ENCODE measurements at regions not wholly inside any gene's neighbourhood (a gene's known extent, or its start where the extent isn't known, plus 50 kb on each side); places are given as distances from the start of the nearest gene placed in this dataset.

DNA sequence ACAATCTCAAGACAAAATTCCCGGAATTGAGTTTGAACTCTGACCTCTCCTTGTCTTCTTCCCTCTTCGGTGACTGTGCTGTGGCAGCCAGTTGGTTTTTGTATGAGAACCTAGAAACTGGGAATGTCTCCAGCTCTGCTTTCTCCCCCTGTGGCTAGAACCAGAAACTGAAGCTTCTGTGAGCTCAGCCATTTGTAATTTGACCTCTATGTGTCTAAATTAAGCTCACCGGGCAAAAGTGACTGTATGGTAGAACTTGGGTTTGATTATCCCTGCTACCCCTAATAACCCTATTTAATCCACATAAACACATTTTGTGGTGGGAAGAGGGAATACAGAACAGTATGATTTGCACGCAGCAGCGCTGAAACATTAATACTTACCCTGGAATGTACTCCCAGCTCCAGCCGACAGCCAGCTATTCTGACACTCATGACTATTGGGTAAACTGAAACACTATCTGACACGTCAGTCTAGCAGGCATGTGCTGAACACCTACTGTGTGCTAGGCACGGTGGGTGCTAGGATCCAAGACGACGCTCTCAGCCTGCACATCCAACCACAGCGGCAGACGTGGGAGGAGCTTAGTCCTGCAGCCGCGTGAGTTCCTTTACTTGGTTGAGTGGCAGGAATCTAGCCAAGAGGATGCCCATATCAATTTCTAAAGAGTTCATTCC is 324.8 kb downstream of the SFMBT2 start:
- H3K27ac Mint-ChIP-seq: no peak overlapping the region
- no peak overlapping the region for H3K4me3 Mint-ChIP-seq
- H3K9me3 Mint-ChIP-seq: no peaks in the 10 kb centered on the region
- DNase-seq: no peak
- POLR2A ChIA-PET: interaction anchor here (1.0 kb wide), 2 partner anchors 18 to 205 kb away, joined by 3 read pairs; no protein-coding TSS in a partner anchor
- H3K27me3 Mint-ChIP-seq: peaks cover 0 to 7% (median 0%) of the 10 kb centered on the region in 5 donors
- no peaks in the 10 kb centered on the region for H3K36me3 Mint-ChIP-seq
- ATAC-seq: no peak
- peaks cover 0 to 2% (median 0%) of the 10 kb centered on the region in 4 donors for H3K4me1 Mint-ChIP-seq

DNA sequence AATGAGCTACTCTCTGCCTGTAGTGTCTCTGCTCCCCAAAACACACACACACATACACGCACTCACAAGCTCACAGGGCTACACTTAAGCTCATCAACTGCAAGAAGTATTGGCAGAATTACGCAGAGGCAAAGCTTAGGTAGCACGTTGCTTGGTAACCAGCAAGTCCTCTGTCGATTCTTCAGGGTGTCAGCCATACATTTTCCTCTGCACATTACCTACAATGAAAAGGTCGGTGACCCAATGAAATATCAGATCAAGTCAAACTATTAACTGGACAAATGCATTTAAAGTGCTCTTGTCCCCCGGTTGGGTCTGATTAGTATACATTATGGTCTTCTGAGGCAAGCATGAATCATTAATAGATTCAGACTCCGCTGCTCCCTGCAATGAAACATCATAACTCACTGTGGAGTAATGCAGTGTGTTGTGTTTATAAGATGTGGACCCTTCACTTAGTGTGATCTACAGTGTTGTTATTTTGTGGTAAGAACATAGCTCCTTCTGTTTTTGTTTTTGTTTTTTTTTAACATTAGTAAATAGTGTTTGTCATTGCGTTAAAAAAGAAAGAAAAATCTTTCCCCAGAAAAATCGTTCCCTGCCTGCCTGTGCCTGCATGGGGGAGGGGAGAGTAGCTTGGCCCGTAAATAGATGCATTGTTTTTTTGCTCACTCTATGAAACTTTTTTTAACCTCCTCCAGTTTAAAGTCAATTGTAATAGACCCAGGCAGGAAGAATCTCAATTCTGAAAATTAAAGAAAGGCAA is 325.5 kb downstream of the SFMBT2 start:
- POLR2A ChIA-PET: no interaction called here
- no peaks in the 10 kb centered on the region for H3K9me3 Mint-ChIP-seq
- H3K27me3 Mint-ChIP-seq: peaks cover 0 to 10% (median 0%) of the 10 kb centered on the region in 5 donors

DNA sequence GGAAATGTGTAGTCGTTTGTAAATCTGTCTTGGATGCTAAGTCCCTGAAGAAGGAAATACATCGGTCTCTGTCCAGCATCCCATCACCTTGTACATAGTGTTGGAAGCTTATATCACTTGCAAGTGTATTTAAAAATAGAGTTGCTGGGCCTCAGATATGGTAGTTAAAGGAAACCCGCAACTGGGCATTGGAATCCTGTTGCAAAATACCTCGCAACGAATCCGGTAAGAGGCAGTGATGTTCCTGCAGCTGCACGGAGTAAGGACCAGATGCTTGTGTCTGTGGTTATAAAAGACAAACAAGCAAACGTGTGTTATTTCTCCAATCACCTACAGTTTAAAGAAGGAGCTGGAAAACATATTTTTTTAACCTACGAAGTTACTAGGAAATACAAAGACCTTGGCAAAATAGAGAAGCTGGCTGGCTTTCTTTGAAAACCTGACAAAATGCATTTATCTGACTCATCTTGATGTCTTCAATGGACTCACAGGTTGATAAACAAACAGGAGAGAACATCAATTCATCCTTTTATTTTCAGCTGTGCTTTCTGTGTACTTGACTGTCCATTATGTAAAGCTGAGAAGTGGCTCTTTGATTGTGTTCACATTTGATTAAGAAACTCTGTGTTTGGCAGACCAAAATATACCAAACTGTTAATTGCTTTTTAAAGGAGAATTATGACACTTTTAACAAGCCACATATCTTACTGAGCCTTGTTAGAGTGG is 326.4 kb downstream of the SFMBT2 start:
- no peaks in the 10 kb centered on the region for H3K9me3 Mint-ChIP-seq
- DNase-seq (no peak), ATAC-seq (no peak)
- POLR2A ChIA-PET: no interaction called here
- H3K27ac Mint-ChIP-seq: no peak overlapping the region
- H3K4me1 Mint-ChIP-seq: no peaks in the 10 kb centered on the region
- H3K27me3 Mint-ChIP-seq: peaks cover 0 to 11% (median 2%) of the 10 kb centered on the region in 5 donors
- no peak overlapping the region for H3K4me3 Mint-ChIP-seq
- H3K36me3 Mint-ChIP-seq: no peaks in the 10 kb centered on the region

More for the DNA sequence above, 325.5 kb downstream of the SFMBT2 start:
- no peak for ATAC-seq
- Mint-ChIP-seq H3K4me3 (no peak overlapping the region), H3K27ac (no peak overlapping the region), H3K4me1 (peaks cover 0 to 2% (median 0%) of the 10 kb centered on the region in 4 donors), H3K36me3 (no peaks in the 10 kb centered on the region)
- DNase-seq: no peak

DNA sequence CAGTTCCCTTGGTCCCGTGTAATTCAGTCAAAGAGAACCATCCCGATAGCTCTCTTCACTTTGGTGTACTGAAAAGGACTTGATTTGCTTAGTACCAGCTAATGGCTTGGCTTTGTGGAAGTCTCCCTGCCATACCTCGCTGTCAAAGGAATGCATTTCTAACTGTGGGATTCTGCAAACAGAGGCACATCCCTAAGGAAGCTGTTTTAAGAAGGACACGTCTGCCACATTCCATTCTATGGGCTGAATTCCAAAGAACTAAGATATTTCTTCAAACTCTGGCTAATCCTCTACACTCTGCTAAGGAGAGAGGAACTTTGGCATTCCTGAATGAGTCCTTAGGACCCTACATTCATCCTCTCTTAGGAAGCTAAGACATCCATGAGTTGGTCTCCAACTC is 327.9 kb downstream of the SFMBT2 start:
- H3K4me3 Mint-ChIP-seq: no peak overlapping the region
- no peak overlapping the region for H3K27ac Mint-ChIP-seq
- no peak for ATAC-seq
- peaks cover 0 to 13% (median 2%) of the 10 kb centered on the region in 5 donors for H3K27me3 Mint-ChIP-seq
- no peak for DNase-seq
- POLR2A ChIA-PET: no interaction called here
- H3K4me1 Mint-ChIP-seq: no peaks in the 10 kb centered on the region
- no peaks in the 10 kb centered on the region for H3K36me3 Mint-ChIP-seq
- H3K9me3 Mint-ChIP-seq: no peaks in the 10 kb centered on the region

DNA sequence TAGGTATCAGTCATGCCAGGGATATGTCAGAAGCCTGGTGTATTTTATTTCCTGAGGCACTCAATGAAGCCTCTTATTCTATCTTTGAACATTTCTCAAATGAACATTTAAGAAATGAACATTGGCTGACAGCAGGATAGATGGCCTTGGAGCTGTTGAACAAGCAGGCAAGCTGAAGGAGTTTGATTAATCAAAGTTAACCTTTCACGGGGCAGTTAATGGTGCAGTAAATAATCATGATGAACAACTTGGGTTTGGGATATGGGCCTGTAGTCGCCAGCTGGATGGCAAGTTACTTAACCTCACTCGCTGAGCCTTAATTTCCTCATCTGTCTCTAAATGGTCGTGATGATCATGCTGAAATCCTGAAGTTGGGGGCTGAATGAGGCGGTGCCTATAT is 333.0 kb downstream of the SFMBT2 start:
- H3K36me3 Mint-ChIP-seq: no peaks in the 10 kb centered on the region
- H3K4me1 Mint-ChIP-seq: no peaks in the 10 kb centered on the region
- no peak for ATAC-seq
- POLR2A ChIA-PET: no interaction called here
- DNase-seq: no peak
- H3K9me3 Mint-ChIP-seq: no peaks in the 10 kb centered on the region
- H3K27me3 Mint-ChIP-seq: peaks cover 6 to 26% (median 12%) of the 10 kb centered on the region in 5 donors
- no peak overlapping the region for H3K4me3 Mint-ChIP-seq
- no peak overlapping the region for H3K27ac Mint-ChIP-seq

DNA sequence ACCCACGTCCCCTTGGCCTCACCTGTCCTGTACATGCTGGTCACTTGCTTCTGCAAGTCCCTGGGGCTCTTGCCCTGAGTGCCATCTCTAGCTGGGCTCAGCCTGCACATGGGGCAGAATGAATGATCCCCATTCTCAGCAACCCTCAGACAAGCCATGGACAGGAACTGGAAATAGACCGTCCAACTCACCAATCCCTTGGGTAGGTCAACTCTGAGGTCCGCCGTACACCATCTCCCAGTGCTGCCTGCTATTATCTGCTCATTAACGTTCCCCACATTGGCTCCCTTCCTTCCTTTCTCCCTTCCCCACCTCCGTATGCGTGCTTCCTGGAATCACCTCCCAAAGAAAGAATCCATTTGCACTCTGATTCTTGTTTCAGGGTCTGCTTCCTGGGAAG is 335.0 kb downstream of the SFMBT2 start:
- Mint-ChIP-seq H3K4me1 (no peaks in the 10 kb centered on the region), H3K27ac (no peak overlapping the region)
- ATAC-seq: no peak

DNA sequence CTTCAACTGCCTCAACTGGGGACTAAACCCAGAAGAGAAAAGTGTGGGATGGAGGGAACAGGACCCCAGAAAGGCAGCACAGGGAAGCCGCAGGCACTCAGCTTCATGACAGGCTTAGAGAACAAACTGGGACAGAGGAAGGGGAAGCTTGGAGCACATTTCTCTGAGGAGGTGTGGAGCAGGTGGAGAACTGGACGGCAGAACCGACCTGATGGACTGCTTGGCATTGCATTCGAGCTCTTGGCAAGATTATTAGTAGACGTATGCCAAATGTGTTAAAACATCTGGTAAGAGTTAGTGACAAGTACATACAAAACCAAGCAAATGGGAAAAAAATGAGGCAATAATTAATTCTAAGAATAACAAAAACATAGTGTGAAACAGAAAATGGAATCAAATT is 335.7 kb downstream of the SFMBT2 start:
- no peak overlapping the region for H3K4me3 Mint-ChIP-seq
- POLR2A ChIA-PET: no interaction called here
- ATAC-seq: no peak

More for the DNA sequence above, 335.0 kb downstream of the SFMBT2 start:
- H3K36me3 Mint-ChIP-seq: no peaks in the 10 kb centered on the region
- DNase-seq: no peak
- H3K4me3 Mint-ChIP-seq: no peak overlapping the region
- POLR2A ChIA-PET: no interaction called here
- H3K9me3 Mint-ChIP-seq: peaks cover 0 to 4% (median 0%) of the 10 kb centered on the region in 9 donors
- H3K27me3 Mint-ChIP-seq: peaks cover 6 to 26% (median 13%) of the 10 kb centered on the region in 5 donors

DNA sequence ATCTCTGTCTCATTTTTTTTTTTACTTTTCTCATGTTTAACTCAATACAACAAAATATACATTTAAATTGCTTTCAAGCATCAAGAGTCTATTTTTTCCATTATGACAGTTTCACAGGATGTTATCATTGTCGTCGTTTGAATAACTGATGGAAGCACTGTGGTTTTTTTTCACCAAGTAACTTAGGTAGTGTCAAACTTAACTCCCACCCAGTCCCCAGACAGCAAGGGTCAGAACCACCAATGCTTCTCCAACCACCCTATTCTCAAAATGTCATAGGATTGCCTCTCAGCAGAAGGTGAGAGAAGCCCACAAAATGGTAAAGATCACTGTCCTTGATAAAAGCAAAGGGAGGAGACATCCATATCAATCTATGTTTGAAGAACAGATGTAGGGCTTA is 339.4 kb downstream of the SFMBT2 start:
- Mint-ChIP-seq H3K4me3 (no peak overlapping the region), H3K36me3 (no peaks in the 10 kb centered on the region), H3K27ac (no peak overlapping the region), H3K4me1 (peaks cover 0 to 1% (median 0%) of the 10 kb centered on the region in 4 donors), H3K9me3 (peaks cover 0 to 4% (median 0%) of the 10 kb centered on the region in 9 donors), H3K27me3 (peaks cover 7 to 26% (median 9%) of the 10 kb centered on the region in 5 donors)
- POLR2A ChIA-PET: no interaction called here
- DNase-seq: no peak
- ATAC-seq: no peak

More for the DNA sequence above, 335.7 kb downstream of the SFMBT2 start:
- H3K27ac Mint-ChIP-seq: no peak overlapping the region
- peaks cover 0 to 4% (median 0%) of the 10 kb centered on the region in 9 donors for H3K9me3 Mint-ChIP-seq
- no peaks in the 10 kb centered on the region for H3K4me1 Mint-ChIP-seq
- H3K27me3 Mint-ChIP-seq: peaks cover 6 to 26% (median 12%) of the 10 kb centered on the region in 5 donors
- DNase-seq: no peak
- H3K36me3 Mint-ChIP-seq: no peaks in the 10 kb centered on the region

DNA sequence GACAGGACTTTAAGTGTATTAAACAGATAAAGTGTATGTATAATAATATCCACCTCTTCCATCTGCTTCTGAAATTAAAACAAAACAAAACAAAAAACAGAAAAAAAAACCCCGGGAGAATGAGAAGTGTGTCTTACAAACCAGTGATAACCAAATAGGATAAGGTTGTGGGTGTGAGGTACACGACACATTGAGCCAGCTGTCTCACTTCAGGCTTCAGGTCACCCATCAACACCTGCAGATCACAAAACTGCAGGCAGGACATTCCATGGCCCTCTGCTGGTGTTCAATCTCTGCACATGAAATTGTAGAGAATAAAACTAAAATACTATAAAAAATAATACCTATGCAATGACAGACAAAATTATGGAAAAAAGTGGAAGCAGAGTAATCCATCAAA is 339.9 kb downstream of the SFMBT2 start:
- Mint-ChIP-seq H3K4me1 (peaks cover 0 to 1% (median 0%) of the 10 kb centered on the region in 4 donors), H3K9me3 (peaks cover 0 to 4% (median 0%) of the 10 kb centered on the region in 9 donors), H3K4me3 (no peak overlapping the region), H3K36me3 (no peaks in the 10 kb centered on the region), H3K27ac (no peak overlapping the region), H3K27me3 (peaks cover 7 to 21% (median 9%) of the 10 kb centered on the region in 5 donors)
- DNase-seq: no peak
- no peak for ATAC-seq
- POLR2A ChIA-PET: no interaction called here

DNA sequence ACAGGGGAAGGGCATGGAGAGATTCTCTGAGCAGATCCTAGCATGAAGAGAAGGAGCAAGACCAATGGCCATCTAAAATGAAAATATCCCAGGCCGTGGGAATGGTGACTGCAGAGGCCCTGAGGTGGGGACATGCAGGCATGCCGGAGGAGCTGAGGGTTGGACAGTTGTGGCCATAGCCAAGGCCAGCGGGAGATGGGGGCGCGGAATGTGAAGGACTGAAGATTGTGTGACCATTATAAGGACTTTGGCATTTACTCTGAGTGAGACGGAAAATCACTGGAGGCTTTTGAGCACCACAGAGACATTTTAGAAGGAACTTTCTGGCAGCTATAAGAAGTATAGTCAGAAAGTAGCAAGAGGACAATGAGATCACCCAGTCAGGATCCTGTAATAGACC is 341.1 kb downstream of the SFMBT2 start:
- POLR2A ChIA-PET: no interaction called here
- Mint-ChIP-seq H3K27me3 (peaks cover 4 to 14% (median 8%) of the 10 kb centered on the region in 5 donors), H3K4me3 (no peak overlapping the region), H3K4me1 (peaks cover 0 to 1% (median 0%) of the 10 kb centered on the region in 4 donors), H3K9me3 (peaks cover 0 to 4% (median 0%) of the 10 kb centered on the region in 9 donors), H3K27ac (no peak overlapping the region), H3K36me3 (no peaks in the 10 kb centered on the region)
- DNase-seq: no peak
- no peak for ATAC-seq

DNA sequence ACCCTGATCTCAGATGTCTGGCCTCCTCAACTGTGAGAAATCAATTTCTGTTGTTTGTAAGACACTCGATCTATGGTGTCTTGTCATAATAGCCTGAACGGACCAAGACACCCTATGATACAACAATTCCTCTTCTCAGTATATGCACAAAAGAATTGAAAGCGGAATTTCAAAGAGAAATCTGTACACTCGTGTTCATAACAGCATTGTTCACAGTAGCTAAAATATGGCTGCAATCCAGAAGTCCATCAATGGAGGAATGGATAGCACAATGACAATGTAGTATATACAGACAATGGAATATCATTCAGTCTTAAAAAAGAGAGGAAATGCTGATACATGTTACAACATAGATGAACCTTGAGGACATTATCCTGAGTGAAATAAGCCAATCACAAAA is 354.6 kb downstream of the SFMBT2 start:
- Mint-ChIP-seq H3K27me3 (no peaks in the 10 kb centered on the region), H3K36me3 (no peaks in the 10 kb centered on the region), H3K9me3 (peaks cover 0 to 6% (median 0%) of the 10 kb centered on the region in 9 donors), H3K4me1 (no peaks in the 10 kb centered on the region), H3K4me3 (no peak overlapping the region), H3K27ac (no peak overlapping the region)
- ATAC-seq: no peak
- DNase-seq: no peak
- POLR2A ChIA-PET: no interaction called here

DNA sequence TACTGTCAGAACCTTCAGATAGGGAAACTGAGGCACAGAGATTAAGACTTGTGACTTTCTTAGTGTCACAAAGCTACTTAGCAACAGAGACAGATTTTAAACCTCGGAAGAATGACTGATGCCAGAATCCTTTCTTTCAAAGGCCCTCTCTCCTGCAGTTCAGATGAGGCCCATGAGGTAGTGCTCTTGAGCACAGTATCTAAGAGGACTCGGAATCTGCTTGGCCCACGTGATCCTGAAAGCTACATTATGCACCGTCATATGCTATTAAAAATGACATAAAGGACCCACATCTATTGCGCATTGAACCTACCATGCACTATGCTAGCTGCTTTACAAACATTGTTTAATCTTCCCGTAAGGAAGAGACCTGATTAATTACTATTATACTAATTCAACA is 355.9 kb downstream of the SFMBT2 start:
- Mint-ChIP-seq H3K9me3 (peaks cover 0 to 12% (median 6%) of the 10 kb centered on the region in 9 donors), H3K4me1 (no peaks in the 10 kb centered on the region), H3K27ac (no peak overlapping the region), H3K4me3 (no peak overlapping the region), H3K36me3 (peaks cover 0 to 4% (median 0%) of the 10 kb centered on the region in 3 donors), H3K27me3 (no peaks in the 10 kb centered on the region)
- ATAC-seq (no peak), DNase-seq (no peak)
- POLR2A ChIA-PET: no interaction called here

DNA sequence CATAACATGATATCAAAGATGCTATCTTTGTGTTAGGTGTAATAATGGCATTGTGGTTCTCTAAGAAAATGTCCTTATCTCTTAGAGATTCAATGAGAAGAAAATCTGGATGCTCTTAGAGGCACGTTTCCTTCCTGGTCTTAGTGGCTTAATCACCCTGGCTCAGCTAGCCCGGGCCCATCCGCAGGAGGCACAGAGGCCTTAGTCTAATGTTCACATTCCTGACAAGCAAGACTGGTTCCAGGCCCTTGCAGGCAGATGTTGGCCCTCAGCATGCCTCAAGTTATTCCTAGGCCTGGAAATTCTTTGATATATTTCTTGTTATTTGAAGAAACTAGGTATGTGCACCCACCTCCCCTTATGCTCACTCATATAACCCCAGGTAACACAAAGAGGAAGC is 357.6 kb downstream of the SFMBT2 start:
- ATAC-seq: no peak
- no peak overlapping the region for H3K27ac Mint-ChIP-seq
- peaks cover 0 to 3% (median 0%) of the 10 kb centered on the region in 4 donors for H3K4me1 Mint-ChIP-seq
- no peak for DNase-seq
- POLR2A ChIA-PET: no interaction called here
- H3K36me3 Mint-ChIP-seq: peaks cover 0 to 4% (median 0%) of the 10 kb centered on the region in 3 donors
- H3K9me3 Mint-ChIP-seq: peaks cover 0 to 18% (median 8%) of the 10 kb centered on the region in 9 donors
- H3K27me3 Mint-ChIP-seq: no peaks in the 10 kb centered on the region
- H3K4me3 Mint-ChIP-seq: no peak overlapping the region

All from naive thymus-derived CD8-positive, alpha-beta T cell (primary cell).